Subcutaneous abdominal adipose tissue (tissue), 5 donors: ENCODE measurements at regions not wholly inside any gene's neighbourhood (a gene's known extent, or its start where the extent isn't known, plus 50 kb on each side); places are given as distances from the start of the nearest gene placed in this dataset.

Source experiments
- H3K27ac ChIP-seq: one replicate; pipeline ENCODE4 v1.7.0; 2013; ENCODE audit warnings: low read depth, mild to moderate bottlenecking, inconsistent platforms, low read length, moderate library complexity
- H3K27me3 ChIP-seq, 5 donors: one replicate each; pipeline ENCODE4 v1.7.0; 2013; ENCODE audit warnings: low read length in 5 of 5, inconsistent platforms in 1 of 5; ENCODE audit not compliant: control insufficient read depth in 5 of 5, insufficient read depth in 4 of 5
- H3K36me3 ChIP-seq, 5 donors: one replicate each; pipeline ENCODE4 v1.7.0; 2013; ENCODE audit warnings: low read length in 5 of 5; ENCODE audit not compliant: control insufficient read depth in 5 of 5, insufficient read depth in 5 of 5
- H3K4me1 ChIP-seq, 5 donors: one replicate each; pipeline ENCODE4 v1.7.0; 2013; ENCODE audit warnings: low read length in 5 of 5, mild to moderate bottlenecking in 3 of 5, moderate library complexity in 1 of 5; ENCODE audit not compliant: control insufficient read depth in 5 of 5, insufficient read depth in 5 of 5
- H3K4me3 ChIP-seq, 5 donors: one replicate each; pipeline ENCODE4 v1.7.0; 2013; ENCODE audit warnings: low read length in 5 of 5, low read depth in 1 of 5
- H3K9ac ChIP-seq, 5 donors: one replicate each; pipeline ENCODE4 v1.7.0; 2013; ENCODE audit warnings: low read length in 5 of 5, mild to moderate bottlenecking in 4 of 5, moderate library complexity in 3 of 5
- H3K9me3 ChIP-seq, 5 donors: one replicate each; pipeline ENCODE4 v1.7.0; 2013; ENCODE audit warnings: low read length in 5 of 5; ENCODE audit not compliant: control insufficient read depth in 5 of 5
- donor health status: healthy.
- donor health status: healthy.
- donor health status: healthy.
- donor health status: healthy.
- donor health status: healthy.

DNA sequence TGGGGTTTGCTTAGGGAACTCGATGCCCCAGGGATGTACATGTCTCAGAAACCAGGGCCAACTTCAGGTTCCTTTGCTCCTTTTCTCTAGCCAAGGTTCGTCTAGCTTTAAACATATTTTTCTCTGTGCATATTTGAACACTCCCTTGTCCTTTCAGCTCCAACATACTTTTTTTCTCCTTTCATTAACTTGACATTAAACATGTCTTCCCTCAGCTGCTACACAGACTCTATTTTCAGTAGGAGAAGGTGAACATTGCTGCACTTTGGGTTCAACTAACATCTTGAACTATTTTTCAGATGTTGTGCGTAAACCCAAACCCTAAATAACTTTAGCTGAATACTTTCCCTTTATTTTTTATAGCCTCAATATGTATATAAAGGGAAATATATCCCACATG is 212.9 kb downstream of the MTX2 start:
- Histone ChIP-seq H3K4me3 (no peak overlapping the region), H3K9me3 (no peaks in the 10 kb centered on the region), H3K27ac (no peak overlapping the region), H3K27me3 (peaks cover 0 to 4% (median 0%) of the 10 kb centered on the region in 5 donors), H3K36me3 (no peaks in the 10 kb centered on the region), H3K9ac (no peak overlapping the region), H3K4me1 (no peaks in the 10 kb centered on the region)

DNA sequence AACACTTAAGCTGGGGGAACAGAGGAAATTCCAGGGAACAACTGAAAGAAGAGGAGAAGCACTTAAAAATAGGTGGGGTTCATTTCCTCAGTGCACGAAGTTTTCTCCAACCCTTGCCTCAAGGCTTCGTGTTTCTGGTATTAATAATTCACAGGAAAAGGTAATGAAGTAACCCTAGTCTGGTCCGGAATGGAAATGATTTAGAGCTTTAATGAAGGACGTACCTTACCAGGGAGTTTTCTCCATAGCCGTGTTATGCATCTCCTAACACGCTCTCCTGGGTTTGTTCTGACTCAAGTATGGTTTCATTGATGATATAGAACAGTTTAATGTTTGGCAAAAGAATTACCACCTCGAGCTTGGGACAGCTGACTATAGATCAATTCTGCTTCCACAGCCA is 214.2 kb downstream of the MTX2 start:
- no peaks in the 10 kb centered on the region for H3K9me3 ChIP-seq

GRCh38 chr2:176483901-176484568 is 214.8 kb downstream of the MTX2 start:
- Histone ChIP-seq H3K4me1 (no peaks in the 10 kb centered on the region), H3K27me3 (peaks cover 0 to 4% (median 0%) of the 10 kb centered on the region in 5 donors), H3K27ac (no peak overlapping the region), H3K4me3 (no peak overlapping the region), H3K9me3 (no peaks in the 10 kb centered on the region), H3K36me3 (no peaks in the 10 kb centered on the region), H3K9ac (no peak overlapping the region)

More for the DNA sequence above, 214.2 kb downstream of the MTX2 start:
- Histone ChIP-seq H3K4me3 (no peak overlapping the region), H3K4me1 (no peaks in the 10 kb centered on the region), H3K9ac (no peak overlapping the region), H3K36me3 (no peaks in the 10 kb centered on the region), H3K27ac (no peak overlapping the region), H3K27me3 (peaks cover 0 to 4% (median 0%) of the 10 kb centered on the region in 5 donors)

- Histone ChIP-seq H3K27ac (no peak overlapping the region), H3K4me1 (peaks cover 0 to 3% (median under 1%) of the 10 kb centered on the region in 5 donors), H3K4me3 (no peak overlapping the region), H3K27me3 (peaks cover 0 to 4% (median 0%) of the 10 kb centered on the region in 5 donors), H3K9me3 (no peaks in the 10 kb centered on the region), H3K36me3 (no peaks in the 10 kb centered on the region), H3K9ac (no peak overlapping the region)
Measured at GRCh38 chr2:176484838-176485237, 215.6 kb downstream of the MTX2 start.

DNA sequence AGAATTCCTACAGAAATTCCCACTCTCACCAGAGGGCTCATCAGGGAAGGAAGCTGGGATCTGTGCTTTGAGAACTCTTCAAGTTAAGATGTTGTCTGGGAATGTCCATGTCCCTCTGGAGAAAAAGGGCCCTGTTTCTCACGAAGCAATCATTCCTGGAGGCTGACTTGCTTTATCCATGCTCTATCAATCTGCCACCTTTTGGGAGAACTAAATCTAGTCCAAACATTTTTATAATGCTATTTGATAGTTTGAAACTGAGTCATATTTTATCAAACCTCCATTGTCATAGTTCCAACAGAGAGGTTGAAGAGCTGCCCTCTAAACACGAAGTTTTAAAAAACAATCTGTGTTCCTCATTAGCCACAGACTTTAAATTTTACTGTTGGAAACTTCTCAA is 219.2 kb downstream of the MTX2 start:
- no peak overlapping the region for H3K9ac ChIP-seq
- no peak overlapping the region for H3K4me3 ChIP-seq
- H3K9me3 ChIP-seq: no peaks in the 10 kb centered on the region
- H3K36me3 ChIP-seq: no peaks in the 10 kb centered on the region
- peaks cover 0 to 28% (median 23%) of the 10 kb centered on the region in 5 donors for H3K4me1 ChIP-seq
- no peaks in the 10 kb centered on the region for H3K27me3 ChIP-seq
- no peak overlapping the region for H3K27ac ChIP-seq

GRCh38 chr2:176490061-176490861 is 221.0 kb downstream of the MTX2 start:
- Histone ChIP-seq H3K4me3 (peak overlapping the region in 4 of 5 donors; percentile 24 to 50 (median 35)), H3K4me1 (peaks cover 0 to 42% (median 33%) of the 10 kb centered on the region in 5 donors), H3K27ac (peak overlapping the region; percentile 68), H3K9ac (peak overlapping the region in 1 of 5 donors; percentile 21), H3K9me3 (no peaks in the 10 kb centered on the region), H3K36me3 (no peaks in the 10 kb centered on the region), H3K27me3 (no peaks in the 10 kb centered on the region)

DNA sequence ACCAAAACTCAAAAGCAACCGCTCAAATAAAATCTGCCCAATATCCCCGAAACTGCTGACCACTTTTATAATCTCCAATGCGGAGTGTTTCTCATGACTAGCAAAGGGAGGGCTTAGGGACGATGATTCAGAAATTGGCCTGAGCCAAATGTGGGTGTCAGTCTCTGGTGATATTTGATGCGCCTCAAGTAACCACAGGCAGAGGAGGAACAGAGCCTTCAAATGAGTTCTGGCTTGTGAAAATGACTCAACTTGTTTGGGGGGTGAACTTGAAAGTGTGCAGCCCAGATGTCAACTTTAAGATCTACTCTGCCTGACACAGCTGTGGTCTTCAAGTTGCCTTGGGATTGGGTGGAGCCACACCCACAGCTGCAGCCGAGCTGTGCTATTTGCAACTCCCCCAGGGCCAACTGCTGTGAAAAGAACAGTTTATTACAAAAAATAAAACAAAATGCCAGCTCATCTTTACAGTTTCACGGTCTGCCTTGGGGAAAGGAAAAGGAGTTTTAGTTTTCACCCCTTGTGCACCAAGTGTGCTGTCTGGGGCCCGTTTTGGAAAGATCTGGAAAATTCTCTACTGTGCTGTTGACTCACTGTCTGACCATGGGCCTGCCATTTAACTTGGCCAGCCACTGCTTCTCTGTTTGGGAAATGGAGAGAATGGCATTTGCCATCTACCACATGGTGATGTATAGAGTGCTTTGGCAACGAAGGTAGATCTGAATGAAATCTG is 222.1 kb downstream of the MTX2 start:
- peak overlapping the region in 1 of 5 donors; percentile 21 for H3K9ac ChIP-seq
- peak overlapping the region; percentile 68 for H3K27ac ChIP-seq
- H3K4me1 ChIP-seq: peaks cover 0 to 51% (median 40%) of the 10 kb centered on the region in 5 donors

DNA sequence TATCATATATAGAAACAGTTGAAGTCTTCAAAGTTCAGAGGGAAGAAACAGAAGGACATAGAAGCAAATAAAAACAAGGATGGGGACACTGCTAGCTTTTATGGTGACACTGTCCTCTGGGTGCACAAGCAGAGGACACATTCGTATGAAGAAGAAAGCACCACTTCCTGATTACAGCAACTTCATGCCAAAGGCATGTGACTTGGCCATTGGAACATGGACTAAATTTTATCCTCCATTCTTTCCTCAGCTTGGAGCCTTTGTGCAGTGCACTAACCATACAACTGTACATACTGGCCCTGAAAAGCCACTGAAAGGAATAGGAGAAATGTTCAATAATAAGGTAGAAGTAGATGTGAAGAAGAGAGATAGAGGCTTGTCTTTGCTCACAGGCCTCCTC is 223.3 kb downstream of the MTX2 start:
- Histone ChIP-seq H3K27ac (no peak overlapping the region), H3K36me3 (no peaks in the 10 kb centered on the region), H3K4me1 (peaks cover 0 to 58% (median 44%) of the 10 kb centered on the region in 5 donors), H3K27me3 (no peaks in the 10 kb centered on the region), H3K9me3 (no peaks in the 10 kb centered on the region), H3K4me3 (no peak overlapping the region), H3K9ac (no peak overlapping the region)

More for the DNA sequence above, 222.1 kb downstream of the MTX2 start:
- Histone ChIP-seq H3K4me3 (peak overlapping the region in 1 of 5 donors; percentile 24), H3K27me3 (no peaks in the 10 kb centered on the region), H3K9me3 (no peaks in the 10 kb centered on the region), H3K36me3 (no peaks in the 10 kb centered on the region)

GRCh38 chr2:176493226-176493825 is 224.1 kb downstream of the MTX2 start:
- H3K27me3 ChIP-seq: no peaks in the 10 kb centered on the region
- no peak overlapping the region for H3K4me3 ChIP-seq
- peak overlapping the region; percentile 44 for H3K27ac ChIP-seq
- no peaks in the 10 kb centered on the region for H3K9me3 ChIP-seq
- no peaks in the 10 kb centered on the region for H3K36me3 ChIP-seq
- peaks cover 0 to 58% (median 44%) of the 10 kb centered on the region in 5 donors for H3K4me1 ChIP-seq
- H3K9ac ChIP-seq: no peak overlapping the region
